ENCODE measurements at regions not wholly inside any gene's neighbourhood (a gene's known extent, or its start where the extent isn't known, plus 50 kb on each side); places are given as distances from the start of the nearest gene placed in this dataset.

- Histone ChIP-seq H3K9me3 (ENCODE audit: control insufficient read depth, insufficient read depth, low read length) (no peaks in the 10 kb centered on the region), H3K36me3 (ENCODE audit: control insufficient read depth, insufficient read depth, low read length) (no peaks in the 10 kb centered on the region), H3K27me3 (ENCODE audit: control insufficient read depth, insufficient read depth, low read length) (no peaks in the 10 kb centered on the region), H3K4me1 (ENCODE audit: control insufficient read depth, insufficient read depth, low read length) (peaks cover 3% of the 10 kb centered on the region; the same call in 1 of the 2 replicates), H3K4me3 (ENCODE audit: low read length) (no peak overlapping the region), H3K27ac (ENCODE audit: low read length) (no peak overlapping the region)
- DNase-seq (ENCODE audit: low read depth, low spot score): no peak
- WGBS (ENCODE audit: insufficient coverage, insufficient read length): no CpG with 5 or more reads among the region's 10 CpGs
Observed at GRCh38 chr6:131382631-131383030, 190.4 kb upstream of the ARG1 start.

- Histone ChIP-seq H3K27me3 (ENCODE audit: control insufficient read depth, insufficient read depth, low read length) (no peaks in the 10 kb centered on the region), H3K36me3 (ENCODE audit: control insufficient read depth, insufficient read depth, low read length) (no peaks in the 10 kb centered on the region), H3K27ac (ENCODE audit: low read length) (no peak overlapping the region), H3K4me3 (ENCODE audit: low read length) (no peak overlapping the region), H3K4me1 (ENCODE audit: control insufficient read depth, insufficient read depth, low read length) (peaks cover 3% of the 10 kb centered on the region; the same call in 1 of the 2 replicates), H3K9me3 (ENCODE audit: control insufficient read depth, insufficient read depth, low read length) (no peaks in the 10 kb centered on the region)
- no CpG with 5 or more reads among the region's 6 CpGs for WGBS (ENCODE audit: insufficient coverage, insufficient read length)
- no peak for DNase-seq (ENCODE audit: low read depth, low spot score)
Observed at GRCh38 chr6:131383421-131384411, 189.3 kb upstream of the ARG1 start.

- no peak overlapping the region for H3K27ac ChIP-seq (ENCODE audit: low read length)
- H3K27me3 ChIP-seq (ENCODE audit: control insufficient read depth, insufficient read depth, low read length): no peaks in the 10 kb centered on the region
- no peaks in the 10 kb centered on the region for H3K36me3 ChIP-seq (ENCODE audit: control insufficient read depth, insufficient read depth, low read length)
- no peak for DNase-seq (ENCODE audit: low read depth, low spot score)
- H3K4me3 ChIP-seq (ENCODE audit: low read length): no peak overlapping the region
- WGBS (ENCODE audit: insufficient coverage, insufficient read length): no CpG with 5 or more reads among the region's 5 CpGs
- H3K4me1 ChIP-seq (ENCODE audit: control insufficient read depth, insufficient read depth, low read length): peaks cover 3% of the 10 kb centered on the region; the same call in 1 of the 2 replicates
- no peaks in the 10 kb centered on the region for H3K9me3 ChIP-seq (ENCODE audit: control insufficient read depth, insufficient read depth, low read length)
Observed at GRCh38 chr6:131387562-131388447, 185.2 kb upstream of the ARG1 start.

DNA sequence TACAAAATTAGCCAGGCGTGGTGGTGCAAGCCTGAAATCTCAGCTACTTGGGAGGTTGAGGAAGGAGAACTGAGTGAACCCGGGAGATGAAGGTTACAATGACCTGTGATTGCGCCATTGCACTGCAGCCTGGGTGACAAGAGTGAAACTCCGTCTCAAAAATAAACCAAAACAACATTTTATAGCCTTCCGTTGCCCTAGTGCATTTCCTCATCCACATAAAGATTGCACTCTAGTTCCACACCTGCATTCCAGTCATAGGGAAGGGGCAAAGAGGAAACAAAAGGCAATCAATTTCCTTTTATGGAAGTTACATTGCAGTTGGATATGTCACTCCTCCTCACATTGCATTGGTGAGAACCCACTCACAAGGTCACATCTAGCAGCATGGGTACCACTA, 182.7 kb upstream of the ARG1 start:
- Histone ChIP-seq H3K27ac (ENCODE audit: low read length) (no peak overlapping the region), H3K36me3 (ENCODE audit: control insufficient read depth, insufficient read depth, low read length) (no peaks in the 10 kb centered on the region), H3K27me3 (ENCODE audit: control insufficient read depth, insufficient read depth, low read length) (no peaks in the 10 kb centered on the region), H3K4me1 (ENCODE audit: control insufficient read depth, insufficient read depth, low read length) (0 out of 2 replicates have a peak, but pooled peaks cover 1% of the 10 kb centered on the region), H3K4me3 (ENCODE audit: low read length) (no peak overlapping the region), H3K9me3 (ENCODE audit: control insufficient read depth, insufficient read depth, low read length) (no peaks in the 10 kb centered on the region)
- 100% methylated on average over 1 of the region's 5 CpGs for WGBS (ENCODE audit: insufficient coverage, insufficient read length)
- no peak for DNase-seq (ENCODE audit: low read depth, low spot score)

GRCh38 chr6:131391116-131391515, 181.9 kb upstream of the ARG1 start:
- no CpG with 5 or more reads among the region's 1 CpG for WGBS (ENCODE audit: insufficient coverage, insufficient read length)
- H3K27me3 ChIP-seq (ENCODE audit: control insufficient read depth, insufficient read depth, low read length): no peaks in the 10 kb centered on the region
- DNase-seq (ENCODE audit: low read depth, low spot score): no peak
- no peak overlapping the region for H3K4me3 ChIP-seq (ENCODE audit: low read length)
- H3K4me1 ChIP-seq (ENCODE audit: control insufficient read depth, insufficient read depth, low read length): 0 out of 2 replicates have a peak, but pooled peaks cover 1% of the 10 kb centered on the region
- no peaks in the 10 kb centered on the region for H3K9me3 ChIP-seq (ENCODE audit: control insufficient read depth, insufficient read depth, low read length)
- H3K36me3 ChIP-seq (ENCODE audit: control insufficient read depth, insufficient read depth, low read length): no peaks in the 10 kb centered on the region
- no peak overlapping the region for H3K27ac ChIP-seq (ENCODE audit: low read length)

DNA sequence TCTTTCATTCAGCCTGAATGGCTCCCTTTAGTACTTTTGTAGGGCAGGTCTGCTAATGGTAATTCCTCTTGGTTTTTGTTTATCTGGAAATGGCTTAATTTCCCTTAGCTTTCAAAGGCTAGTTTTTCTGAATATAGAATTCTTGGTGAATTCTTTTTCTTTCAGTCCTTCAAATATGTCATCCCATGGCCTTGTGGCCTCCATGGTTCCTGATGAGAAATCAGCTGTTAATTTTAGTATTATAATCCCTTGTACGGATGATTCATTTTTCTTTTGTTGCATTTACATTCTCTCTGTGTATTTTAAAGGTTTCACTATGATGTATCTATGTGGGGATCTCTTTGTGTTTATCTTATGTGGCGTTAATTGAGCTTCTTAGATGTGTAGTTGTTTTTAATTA, 179.6 kb upstream of the ARG1 start:
- no peaks in the 10 kb centered on the region for H3K4me1 ChIP-seq (ENCODE audit: control insufficient read depth, insufficient read depth, low read length)
- no CpG with 5 or more reads among the region's 2 CpGs for WGBS (ENCODE audit: insufficient coverage, insufficient read length)
- no peak for DNase-seq (ENCODE audit: low read depth, low spot score)
- no peaks in the 10 kb centered on the region for H3K27me3 ChIP-seq (ENCODE audit: control insufficient read depth, insufficient read depth, low read length)
- no peaks in the 10 kb centered on the region for H3K9me3 ChIP-seq (ENCODE audit: control insufficient read depth, insufficient read depth, low read length)
- H3K27ac ChIP-seq (ENCODE audit: low read length): no peak overlapping the region
- no peak overlapping the region for H3K4me3 ChIP-seq (ENCODE audit: low read length)
- no peaks in the 10 kb centered on the region for H3K36me3 ChIP-seq (ENCODE audit: control insufficient read depth, insufficient read depth, low read length)

DNA sequence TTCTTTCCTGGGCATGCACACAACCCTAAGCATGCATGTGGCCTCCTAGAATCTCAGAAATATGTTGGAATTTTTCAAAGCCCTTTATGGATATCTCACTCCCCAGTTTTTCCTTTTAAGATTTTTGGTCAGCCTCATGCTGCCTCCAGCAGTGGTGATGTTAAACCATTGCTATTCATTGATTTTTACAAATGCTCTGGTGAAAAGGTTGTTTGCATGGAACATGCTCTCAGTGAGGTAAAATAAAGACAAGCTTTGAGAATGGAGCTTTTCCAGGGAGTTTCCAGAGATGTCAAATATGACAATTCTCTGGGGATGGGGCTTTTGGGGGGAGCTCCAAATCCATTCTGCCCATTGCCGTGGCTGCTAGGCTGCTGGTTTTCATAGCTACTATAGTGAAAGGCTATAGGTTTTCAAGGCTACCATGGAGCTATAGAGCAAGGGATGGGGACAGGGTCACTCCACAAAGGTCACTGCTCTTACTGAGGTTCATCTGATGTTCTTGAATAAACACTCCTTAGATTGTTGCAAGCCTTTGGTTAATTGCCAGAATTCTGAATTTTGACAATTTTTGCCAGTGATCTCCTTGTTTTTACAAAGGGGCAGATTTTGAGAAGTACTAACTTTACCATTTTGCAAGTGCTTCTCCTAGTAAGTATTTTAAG, 178.1 kb upstream of the ARG1 start:
- no CpG with 5 or more reads among the region's 1 CpG for WGBS (ENCODE audit: insufficient coverage, insufficient read length)
- H3K4me1 ChIP-seq (ENCODE audit: control insufficient read depth, insufficient read depth, low read length): no peaks in the 10 kb centered on the region
- no peak overlapping the region for H3K27ac ChIP-seq (ENCODE audit: low read length)
- no peak overlapping the region for H3K4me3 ChIP-seq (ENCODE audit: low read length)
- no peaks in the 10 kb centered on the region for H3K27me3 ChIP-seq (ENCODE audit: control insufficient read depth, insufficient read depth, low read length)
- no peaks in the 10 kb centered on the region for H3K9me3 ChIP-seq (ENCODE audit: control insufficient read depth, insufficient read depth, low read length)
- no peak for DNase-seq (ENCODE audit: low read depth, low spot score)
- H3K36me3 ChIP-seq (ENCODE audit: control insufficient read depth, insufficient read depth, low read length): no peaks in the 10 kb centered on the region

GRCh38 chr6:131398176-131398575, 174.8 kb upstream of the ARG1 start:
- no peaks in the 10 kb centered on the region for H3K4me1 ChIP-seq (ENCODE audit: control insufficient read depth, insufficient read depth, low read length)
- WGBS (ENCODE audit: insufficient coverage, insufficient read length): no CpG with 5 or more reads among the region's 3 CpGs
- no peaks in the 10 kb centered on the region for H3K9me3 ChIP-seq (ENCODE audit: control insufficient read depth, insufficient read depth, low read length)
- no peak overlapping the region for H3K27ac ChIP-seq (ENCODE audit: low read length)
- no peak for DNase-seq (ENCODE audit: low read depth, low spot score)
- no peaks in the 10 kb centered on the region for H3K27me3 ChIP-seq (ENCODE audit: control insufficient read depth, insufficient read depth, low read length)
- H3K4me3 ChIP-seq (ENCODE audit: low read length): no peak overlapping the region
- H3K36me3 ChIP-seq (ENCODE audit: control insufficient read depth, insufficient read depth, low read length): no peaks in the 10 kb centered on the region

- Histone ChIP-seq H3K9me3 (ENCODE audit: control insufficient read depth, insufficient read depth, low read length) (no peaks in the 10 kb centered on the region), H3K27ac (ENCODE audit: low read length) (no peak overlapping the region)
- no CpG with 5 or more reads among the region's 4 CpGs for WGBS (ENCODE audit: insufficient coverage, insufficient read length)
Observed at GRCh38 chr6:131399433-131399832, 173.6 kb upstream of the ARG1 start.

More at GRCh38 chr6:131399433-131399832, 173.6 kb upstream of the ARG1 start:
- H3K4me1 ChIP-seq (ENCODE audit: control insufficient read depth, insufficient read depth, low read length): no peaks in the 10 kb centered on the region
- H3K36me3 ChIP-seq (ENCODE audit: control insufficient read depth, insufficient read depth, low read length): no peaks in the 10 kb centered on the region
- H3K4me3 ChIP-seq (ENCODE audit: low read length): no peak overlapping the region
- H3K27me3 ChIP-seq (ENCODE audit: control insufficient read depth, insufficient read depth, low read length): no peaks in the 10 kb centered on the region
- no peak for DNase-seq (ENCODE audit: low read depth, low spot score)

Measured in iPS DF 6.9 (cell line).